H1 (cell line): ENCODE measurements at regions not wholly inside any gene's neighbourhood (a gene's known extent, or its start where the extent isn't known, plus 50 kb on each side); places are given as distances from the start of the nearest gene placed in this dataset.

Experiments used
- CTCF ChIA-PET: fragments of 300-600 bp; sonication (Branson Sonifier 250); formaldehyde crosslinking; loops from one replicate; lab custom pipeline; 2021; ENCODE audit not compliant: partially characterized antibody; lab: Charles Lee
- POLR2A ChIA-PET: fragments of 300-600 bp; sonication (Branson Sonifier 250); formaldehyde crosslinking; loops from one replicate; lab custom pipeline; 2021; ENCODE audit warnings: inconsistent platforms; ENCODE audit not compliant: partially characterized antibody; lab: Charles Lee
- DNase-seq, 2 experiments: peaks; one replicate each; pipeline versions ENCODE4 v3.0.0 to v3.0.0-alpha.2; 2010 to 2022; ENCODE audit warnings: low spot score in 2 of 2, low read depth in 1 of 2, mixed read lengths in 1 of 2
- FAIRE-seq: peaks from 2 replicates; lab custom pipeline; 2011; peaks lifted over from hg19 to GRCh38; lab: Jason Lieb, UNC
- H2AFZ ChIP-seq: 2 replicates; pipeline ENCODE4 v1.8.1; 2012; ENCODE audit warnings: low read length, inconsistent platforms
- H2AK5ac ChIP-seq: 2 replicates; pipeline ENCODE4 v1.6.1; 2013; ENCODE audit warnings: low read depth, low read length
- H2BK120ac ChIP-seq: replicated peaks from 2 replicates; pipeline ENCODE3; 2013; ENCODE audit warnings: low read depth, low read length, inconsistent platforms
- H2BK12ac ChIP-seq: 2 replicates; pipeline ENCODE4 v1.6.1; 2013; ENCODE audit warnings: low read depth, low read length
- H2BK15ac ChIP-seq: 2 replicates; pipeline ENCODE4 v1.6.1; 2013; ENCODE audit warnings: low read length
- H2BK20ac ChIP-seq: 2 replicates; pipeline ENCODE4 v1.6.1; 2013; ENCODE audit warnings: low read length
- H2BK5ac ChIP-seq: 2 replicates; pipeline ENCODE4 v1.6.1; 2013; ENCODE audit warnings: low read depth, low read length
- H3K14ac ChIP-seq: 2 replicates; pipeline ENCODE4 v1.6.1; 2013; ENCODE audit warnings: inconsistent platforms; ENCODE audit not compliant: insufficient read length
- H3K18ac ChIP-seq: 2 replicates; pipeline ENCODE4 v1.6.1; 2013; ENCODE audit warnings: low read length; ENCODE audit errors: extremely low read depth
- H3K23ac ChIP-seq: 2 replicates; pipeline ENCODE4 v1.6.1; 2013; ENCODE audit warnings: inconsistent platforms; ENCODE audit not compliant: insufficient read length
- H3K23me2 ChIP-seq: 2 replicates; pipeline ENCODE4 v1.6.1; 2013; ENCODE audit warnings: low read depth, low read length
- H3K27ac ChIP-seq: 2 replicates; pipeline ENCODE4 v1.6.1; 2011; ENCODE audit warnings: low read depth, low read length, inconsistent platforms
- H3K27me3 ChIP-seq, 4 experiments: replicated peaks in 1 of 4; 1 replicate in 1 of 4; 2 replicates in 3 of 4; pipeline versions ENCODE4 v1.6.1 to v1.8.1; 2011 to 2013; ENCODE audit warnings: low read length in 3 of 4, mild to moderate bottlenecking in 3 of 4, inconsistent platforms in 2 of 4, mixed read lengths in 2 of 4, moderate library complexity in 1 of 4; ENCODE audit not compliant: control insufficient read depth in 3 of 4, insufficient read depth in 3 of 4; ENCODE audit errors: extremely low read depth in 1 of 4
- H3K36me3 ChIP-seq, 4 experiments: 2 replicates each; pipeline versions ENCODE4 v1.6.1 to v1.8.1; 2011 to 2013; ENCODE audit warnings: mild to moderate bottlenecking in 4 of 4, low read length in 3 of 4, moderate library complexity in 2 of 4, control low read depth in 1 of 4, inconsistent platforms in 1 of 4; ENCODE audit not compliant: insufficient read depth in 4 of 4, control insufficient read depth in 2 of 4
- H3K4ac ChIP-seq: replicated peaks from 2 replicates; pipeline ENCODE3; 2013; ENCODE audit warnings: low read length, low read depth, mixed read lengths, inconsistent platforms; ENCODE audit not compliant: insufficient read length
- H3K4me1 ChIP-seq, 4 experiments: replicated peaks in 1 of 4; 1 replicate in 1 of 4; 2 replicates in 3 of 4; pipeline versions ENCODE4 v1.6.1 to v1.8.1; 2011 to 2013; ENCODE audit warnings: low read length in 3 of 4, inconsistent platforms in 2 of 4, mixed read lengths in 1 of 4; ENCODE audit not compliant: insufficient read depth in 4 of 4, control insufficient read depth in 3 of 4
- H3K4me2 ChIP-seq, 2 experiments: 2 replicates each; pipeline versions ENCODE4 v1.6.1 to v1.8.1; 2011 to 2013; ENCODE audit warnings: low read depth in 2 of 2, low read length in 2 of 2, control low read depth in 1 of 2, inconsistent platforms in 1 of 2, mild to moderate bottlenecking in 1 of 2; ENCODE audit not compliant: insufficient read depth in 1 of 2
- H3K4me3 ChIP-seq, 4 experiments: fragments of 200-600, 300-600 bp in 1 of 4; sonication (generic), shearing (Covaris generic), sonication (Bioruptor Twin) in 1 of 4; 2 replicates each; pipeline versions ENCODE4 v1.5.1 to v1.8.1; 2011 to 2016; ENCODE audit warnings: low read length in 4 of 4, low read depth in 3 of 4, control low read depth in 2 of 4, inconsistent platforms in 2 of 4, mild to moderate bottlenecking in 2 of 4, mixed read lengths in 1 of 4, moderate library complexity in 1 of 4; ENCODE audit not compliant: insufficient read depth in 2 of 4; ENCODE audit errors: extremely low read depth in 1 of 4
- H3K56ac ChIP-seq: replicated peaks from 2 replicates; pipeline ENCODE3; 2013; ENCODE audit warnings: low read depth, mild to moderate bottlenecking, mixed read lengths, low read length, inconsistent platforms; ENCODE audit not compliant: insufficient read length
- H3K79me1 ChIP-seq: 2 replicates; pipeline ENCODE4 v1.6.1; 2013; ENCODE audit warnings: low read depth, low read length, control low read depth
- H3K79me2 ChIP-seq, 2 experiments: 2 replicates each; pipeline versions ENCODE4 v1.6.1 to v1.8.1; 2012 to 2013; ENCODE audit warnings: low read length in 2 of 2, mild to moderate bottlenecking in 2 of 2, inconsistent platforms in 1 of 2; ENCODE audit not compliant: insufficient read depth in 2 of 2, control insufficient read depth in 1 of 2
- H3K9ac ChIP-seq, 4 experiments: replicated peaks in 1 of 4; 1 replicate in 1 of 4; 2 replicates in 3 of 4; pipeline versions ENCODE4 v1.6.1 to v1.8.1; 2011 to 2013; ENCODE audit warnings: low read depth in 3 of 4, low read length in 3 of 4, control low read depth in 2 of 4, mild to moderate bottlenecking in 2 of 4, moderate library complexity in 2 of 4, inconsistent platforms in 1 of 4; ENCODE audit errors: extremely low read depth in 1 of 4
- H3K9me3 ChIP-seq, 2 experiments: 2 replicates each; pipeline versions ENCODE4 v1.6.1 to v1.8.1; 2012 to 2013; ENCODE audit warnings: mild to moderate bottlenecking in 2 of 2, moderate library complexity in 2 of 2, control low read depth in 1 of 2, inconsistent platforms in 1 of 2, low read depth in 1 of 2, low read length in 1 of 2, mixed read lengths in 1 of 2; ENCODE audit not compliant: insufficient read depth in 2 of 2
- H4K20me1 ChIP-seq, 2 experiments: replicated peaks in 1 of 2; 2 replicates each; pipeline versions ENCODE3 to v1.8.1; 2011 to 2013; ENCODE audit warnings: inconsistent platforms in 2 of 2, low read length in 2 of 2, mild to moderate bottlenecking in 1 of 2; ENCODE audit not compliant: insufficient read depth in 2 of 2, control insufficient read depth in 1 of 2
- H4K5ac ChIP-seq: 2 replicates; pipeline ENCODE4 v1.6.1; 2013; ENCODE audit warnings: low read length, low read depth, mixed read lengths, inconsistent platforms; ENCODE audit not compliant: insufficient read length
- H4K8ac ChIP-seq: 2 replicates; pipeline ENCODE4 v1.8.0; 2013; ENCODE audit warnings: mild to moderate bottlenecking, moderate library complexity, low read length, inconsistent platforms; ENCODE audit not compliant: insufficient read depth; ENCODE audit errors: extremely low read depth
- H4K91ac ChIP-seq: replicated peaks from 2 replicates; pipeline ENCODE3; 2013; ENCODE audit warnings: low read length, mixed read lengths, inconsistent platforms; ENCODE audit not compliant: insufficient read length
- BACH1 ChIP-seq: IDR thresholded peaks from 2 replicates; pipeline ENCODE4 v1.6.1; 2012; ENCODE audit warnings: low read length, improper control_type of control experiment
- BCL11A ChIP-seq, 2 experiments: IDR thresholded peaks; one replicate each; pipeline ENCODE4 v1.6.1; 2011; ENCODE audit warnings: low read depth in 2 of 2, low read length in 2 of 2, mild to moderate bottlenecking in 2 of 2
- CHD2 ChIP-seq: IDR thresholded peaks from 2 replicates; pipeline ENCODE4 v1.6.1; 2012; ENCODE audit warnings: low read length, improper control_type of control experiment
- CREB1 ChIP-seq: IDR thresholded peaks from 2 replicates; pipeline ENCODE4 v1.6.1; 2012; ENCODE audit warnings: inconsistent platforms
- CTBP2 ChIP-seq: IDR thresholded peaks from 2 replicates; pipeline ENCODE4 v1.7.0; 2011; ENCODE audit warnings: borderline replicate concordance, mild to moderate bottlenecking, moderate library complexity, mixed read lengths, low read length; ENCODE audit not compliant: insufficient read depth, insufficient read length
- CTCF ChIP-seq, 3 experiments: IDR thresholded peaks; 1 replicate in 2 of 3; 2 replicates in 1 of 3; pipeline versions ENCODE4 v1.5.1 to v1.6.1; 2011; ENCODE audit warnings: low read length in 3 of 3, mild to moderate bottlenecking in 3 of 3, inconsistent platforms in 2 of 3, low read depth in 1 of 3, moderate library complexity in 1 of 3; ENCODE audit not compliant: insufficient read depth in 1 of 3; ENCODE audit errors: control extremely low read depth in 1 of 3
- GTF2F1 ChIP-seq: IDR thresholded peaks from 2 replicates; pipeline ENCODE4 v1.6.1; 2012; ENCODE audit warnings: low read depth, low read length, improper control_type of control experiment, borderline replicate concordance
- JUND ChIP-seq: IDR thresholded peaks from 2 replicates; pipeline ENCODE4 v1.6.1; 2011; ENCODE audit warnings: mild to moderate bottlenecking, improper control_type of control experiment, low read length
- KDM4A ChIP-seq: IDR thresholded peaks from one replicate; pipeline ENCODE4 v1.7.1; 2012; ENCODE audit warnings: low read depth, mild to moderate bottlenecking, moderate library complexity, low read length, inconsistent platforms; ENCODE audit not compliant: severe bottlenecking
- MAFK ChIP-seq: IDR thresholded peaks from 2 replicates; pipeline ENCODE4 v1.6.1; 2012; ENCODE audit warnings: low read depth, mild to moderate bottlenecking, improper control_type of control experiment, low read length
- RAD21 ChIP-seq, 2 experiments: IDR thresholded peaks in 1 of 2; conservative IDR thresholded peaks in 1 of 2; 2 replicates each; pipeline ENCODE4 v1.6.1; 2011; ENCODE audit warnings: low read depth in 2 of 2, low read length in 2 of 2, improper control_type of control experiment in 1 of 2, inconsistent platforms in 1 of 2, mild to moderate bottlenecking in 1 of 2, moderate library complexity in 1 of 2
- SP2 ChIP-seq: IDR thresholded peaks from 2 replicates; pipeline ENCODE4 v1.6.1; 2012; ENCODE audit warnings: mild to moderate bottlenecking, low read length, inconsistent platforms
- TBP ChIP-seq: IDR thresholded peaks from 2 replicates; pipeline ENCODE4 v1.6.1; 2011; ENCODE audit warnings: low read depth, low read length, improper control_type of control experiment
- WGBS, 2 experiments: shearing (Covaris generic) in 1 of 2; methylation state at CpG; one replicate each; pipeline versions ENCODE4 v1.1.6 to v1.1.7; 2013 to 2015; ENCODE audit warnings: low lambda C conversion rate in 2 of 2, mixed read lengths in 2 of 2, inconsistent platforms in 1 of 2, low coverage in 1 of 2, missing lambda C conversion rate in 1 of 2; ENCODE audit not compliant: insufficient replicate concordance in 2 of 2, insufficient coverage in 1 of 2, insufficient read length in 1 of 2; ENCODE audit errors: extremely low coverage in 1 of 2, missing lambda C conversion rate in 1 of 2; 5-methylcytosine and 5-hydroxymethylcytosine counted together

- CTCF ChIA-PET, result no interaction called here
- no peak overlapping the region for H3K14ac ChIP-seq
- TF ChIP-seq MAFK (no peak), KDM4A (no peak), BACH1 (no peak), SP2 (no peak), CTCF (IDR thresholded peaks at IDR 0.05; ENCODE audit: control extremely low read depth in 1 of 3, insufficient read depth in 1 of 3, low read depth in 1 of 3, low read length in 3 of 3) (no peak), GTF2F1 (no peak), CHD2 (no peak), JUND (no peak), BCL11A (IDR thresholded peaks at IDR 0.05; ENCODE audit: low read depth in 2 of 2, low read length in 2 of 2) (no peak), RAD21 (IDR thresholded peaks at IDR 0.05 in 1 of 2, conservative IDR thresholded peaks at IDR 0.05 in 1 of 2; ENCODE audit: low read depth in 2 of 2, low read length in 2 of 2) (no peak), TBP (no peak), CREB1 (no peak), CTBP2 (no peak)
Measured at GRCh38 chr3:137463131-137463530, 301.0 kb upstream of the SOX14 start.

More at GRCh38 chr3:137463131-137463530, 301.0 kb upstream of the SOX14 start:
- Histone ChIP-seq H3K9ac (no peak overlapping the region), H3K27ac (no peak overlapping the region), H3K4me2 (no peak overlapping the region), H3K79me2 (no peaks in the 10 kb centered on the region), H3K79me1 (no peaks in the 10 kb centered on the region), H3K4me3 (no peak overlapping the region), H3K4ac (no peak overlapping the region), H4K91ac (no peak overlapping the region), H2BK20ac (no peak overlapping the region), H3K18ac (no peak overlapping the region), H3K4me1 (peaks cover 0 to 1% (median 0%) of the 10 kb centered on the region in 4 experiments; a peak in 2 of 7 replicates), H2BK15ac (no peak overlapping the region), H4K8ac (no peak overlapping the region), H2AK5ac (no peak overlapping the region), H4K20me1 (no peaks in the 10 kb centered on the region), H3K23ac (no peak overlapping the region), H3K23me2 (no peaks in the 10 kb centered on the region), H2BK120ac (no peak overlapping the region), H2BK12ac (no peak overlapping the region), H4K5ac (no peak overlapping the region), H3K27me3 (no peaks in the 10 kb centered on the region; a peak in 2 of 7 replicates), H3K56ac (no peak overlapping the region), H2AFZ (no peak overlapping the region), H2BK5ac (no peak overlapping the region), H3K36me3 (no peaks in the 10 kb centered on the region), H3K9me3 (no peaks in the 10 kb centered on the region)
- POLR2A ChIA-PET, result no interaction called here
- 89% methylated on average over 5 of the region's 5 CpGs; no CpG with 5 or more reads in 1 of the 2 experiments for WGBS, 2 experiments
- DNase-seq (no peak), FAIRE-seq (no peak)
